GM18907 (cell line): ENCODE measurements at regions not wholly inside any gene's neighbourhood (a gene's known extent, or its start where the extent isn't known, plus 50 kb on each side); places are given as distances from the start of the nearest gene placed in this dataset.

Experiments
- ATAC-seq: cut with Tn5 transposase; IDR thresholded peaks from one replicate; pipeline ENCODE4 v1.9.1; 2021; ENCODE audit warnings: mild to moderate bottlenecking, moderate library complexity; ENCODE audit not compliant: unreplicated experiment

- no peak for ATAC-seq
Observed at GRCh38 chr1:208628022-208628914, 384.1 kb upstream of the PLXNA2 start.

- ATAC-seq = no peak
Observed at GRCh38 chr1:208631092-208631491, 386.9 kb upstream of the PLXNA2 start.

GRCh38 chr1:208631506-208631905 is 387.3 kb upstream of the PLXNA2 start:
- no peak for ATAC-seq

DNA sequence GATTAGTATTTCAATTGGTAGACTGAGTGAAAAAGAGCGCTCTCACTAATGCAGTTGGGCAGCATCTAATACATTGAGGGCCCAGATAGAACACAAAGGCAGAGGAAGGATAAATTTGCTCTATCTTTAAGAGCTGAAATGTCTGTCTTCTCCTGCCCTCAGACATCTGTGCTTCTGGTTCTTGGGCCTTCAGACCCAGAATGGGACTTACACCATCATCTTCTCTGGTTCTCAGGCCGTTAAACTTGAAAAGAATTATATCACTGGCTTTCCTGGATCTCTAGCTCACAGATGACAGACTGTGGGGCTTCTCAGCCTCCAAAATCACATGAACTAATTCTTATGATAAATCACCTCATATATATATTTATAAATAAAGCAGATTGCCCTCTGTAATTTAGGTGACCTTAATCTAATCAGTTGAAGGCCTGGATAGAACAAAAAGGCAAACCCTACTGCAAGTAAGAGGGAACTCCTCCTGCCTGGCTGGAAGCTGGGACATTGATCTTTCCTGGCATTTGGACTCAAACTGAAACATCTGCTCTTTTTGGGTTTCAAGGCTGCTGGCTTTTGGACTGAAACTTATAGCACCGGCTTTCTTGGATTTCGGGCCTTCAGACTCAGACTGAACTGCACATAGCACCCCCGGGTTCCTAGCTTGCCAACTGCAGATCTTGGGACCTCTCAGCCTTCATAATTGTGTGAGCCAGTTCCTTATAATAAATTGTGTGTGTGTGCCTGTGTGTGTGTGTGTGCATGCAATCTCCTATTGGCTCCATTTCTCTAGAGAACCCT is 390.4 kb upstream of the PLXNA2 start:
- no peak for ATAC-seq

DNA sequence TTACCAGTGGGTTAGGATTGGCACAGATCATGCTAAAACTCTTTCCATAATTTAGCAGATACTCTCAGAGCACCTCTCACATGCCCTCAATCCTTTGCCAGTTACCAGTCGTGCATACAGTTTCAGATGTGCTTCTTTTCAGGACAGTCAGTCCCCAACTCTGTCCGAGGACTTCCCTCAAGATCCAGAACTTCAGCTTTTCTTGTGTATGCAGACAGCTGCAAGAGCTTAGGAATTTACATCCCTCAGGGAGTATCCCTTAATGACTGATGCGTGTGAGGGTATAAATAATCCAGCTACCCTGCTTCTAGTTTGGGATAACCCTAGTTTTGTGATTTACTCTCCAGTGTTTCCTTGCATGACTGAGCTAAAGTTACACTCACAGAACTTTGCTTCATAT is 393.0 kb upstream of the PLXNA2 start:
- no peak for ATAC-seq

- no peak for ATAC-seq
Observed at GRCh38 chr1:208639382-208639781, 395.2 kb upstream of the PLXNA2 start.

GRCh38 chr1:208640295-208640694 is 396.1 kb upstream of the PLXNA2 start:
- ATAC-seq = no peak

DNA sequence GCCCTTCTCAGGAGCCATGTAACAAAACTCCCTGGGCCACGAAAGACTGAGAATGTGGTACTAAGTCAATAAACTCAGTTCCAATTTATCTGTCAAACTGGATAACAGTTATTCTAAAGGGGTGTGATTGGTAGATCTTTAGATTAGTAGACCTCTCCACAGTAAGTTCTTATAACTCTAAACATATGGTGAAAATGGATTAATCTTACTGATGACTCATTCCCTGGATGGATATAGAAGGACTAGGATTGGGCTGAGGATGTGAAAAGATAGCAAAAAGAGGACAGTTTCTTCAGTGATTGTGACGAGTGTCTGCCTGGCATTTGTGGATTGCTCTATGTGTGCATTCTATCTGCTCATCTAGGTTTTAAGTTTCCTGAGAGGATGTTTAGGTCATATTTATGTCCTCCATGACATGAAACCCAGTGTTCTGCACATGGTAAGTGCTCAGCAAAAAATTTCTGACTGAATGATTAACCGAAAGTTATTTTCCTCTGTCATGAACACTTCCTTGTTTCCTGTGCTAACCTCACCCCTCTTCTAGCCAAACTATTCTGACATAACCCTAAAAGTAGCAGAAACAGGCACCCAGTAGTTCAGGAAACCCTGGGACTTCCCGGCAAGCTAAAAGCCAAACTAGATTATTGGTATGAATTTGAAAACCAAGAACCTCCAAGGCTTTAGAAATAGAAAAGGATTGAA is 397.5 kb upstream of the PLXNA2 start:
- peak; percentile 72 for ATAC-seq

DNA sequence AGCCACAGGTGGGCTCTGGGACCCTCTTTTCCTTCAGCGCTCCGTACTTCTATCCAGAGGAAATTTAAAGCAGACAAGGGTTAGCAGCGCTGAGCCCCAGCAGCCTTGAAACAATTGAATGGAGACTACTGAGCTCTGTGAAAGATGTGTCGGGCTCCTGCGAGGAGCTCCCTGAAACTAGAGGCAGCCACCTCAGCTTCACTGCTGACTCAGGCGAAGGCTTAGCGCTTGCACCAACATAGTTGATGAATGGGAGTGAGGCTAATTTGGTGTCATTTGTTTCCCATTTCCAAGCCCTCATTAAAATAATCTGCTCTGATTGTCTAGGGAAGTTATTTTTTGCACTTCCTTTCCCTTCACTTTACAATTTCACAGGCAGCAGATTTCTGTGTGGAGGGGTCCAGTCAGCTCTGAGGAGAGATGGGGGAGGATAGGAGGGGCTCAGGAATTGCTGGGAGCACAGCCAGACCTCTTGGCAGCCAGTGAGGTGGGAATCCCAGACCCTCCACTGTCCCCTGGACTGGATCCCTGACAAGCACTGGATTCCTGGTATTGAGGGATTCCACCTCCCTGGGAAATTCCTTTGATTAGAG is 398.9 kb upstream of the PLXNA2 start:
- ATAC-seq = no peak

- no peak for ATAC-seq
Observed at GRCh38 chr1:208644401-208645160, 400.4 kb upstream of the PLXNA2 start.

DNA sequence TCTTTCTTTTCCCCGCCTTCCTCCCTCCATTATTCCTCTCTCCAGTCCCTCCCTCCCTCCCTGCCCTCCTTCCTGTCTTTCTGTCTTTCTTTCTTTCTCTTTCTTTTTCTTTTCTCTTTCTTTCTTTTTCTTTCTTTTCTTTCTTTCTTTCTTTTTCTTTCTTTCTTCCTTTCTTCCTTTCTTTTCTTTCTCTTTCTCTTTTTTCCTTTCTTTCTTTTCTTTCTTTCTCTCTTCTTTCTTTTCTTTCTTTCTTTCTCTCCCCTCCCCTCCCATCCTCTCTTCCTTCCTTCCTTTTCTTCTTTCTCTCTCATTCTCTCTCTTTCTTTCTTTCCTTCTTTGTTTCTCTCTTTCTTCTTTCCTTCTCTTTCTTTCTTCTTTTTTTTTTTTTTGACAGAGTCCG is 402.2 kb upstream of the PLXNA2 start:
- ATAC-seq = no peak

DNA sequence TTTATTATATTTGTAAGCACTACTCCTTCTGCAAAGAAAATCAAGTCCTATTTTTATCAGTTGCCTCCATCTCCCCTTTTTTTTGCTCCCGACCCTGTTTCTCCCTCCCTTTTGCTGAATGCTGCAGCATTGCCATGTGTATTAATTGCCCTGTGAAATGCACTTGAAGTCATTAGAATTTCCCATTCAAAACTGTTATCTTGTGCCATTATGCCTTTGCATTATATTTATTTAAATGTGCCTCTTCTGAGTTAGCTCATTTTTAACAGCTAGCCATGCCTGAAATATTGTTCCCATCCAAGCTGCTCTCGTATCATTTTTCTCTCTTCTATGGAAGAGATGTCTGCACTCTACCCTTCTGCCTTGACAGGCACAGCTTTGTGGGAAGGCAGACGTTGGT is 404.0 kb upstream of the PLXNA2 start:
- ATAC-seq = no peak

- ATAC-seq = peak; percentile 93
Observed at GRCh38 chr1:208652296-208653160, 408.3 kb upstream of the PLXNA2 start.

DNA sequence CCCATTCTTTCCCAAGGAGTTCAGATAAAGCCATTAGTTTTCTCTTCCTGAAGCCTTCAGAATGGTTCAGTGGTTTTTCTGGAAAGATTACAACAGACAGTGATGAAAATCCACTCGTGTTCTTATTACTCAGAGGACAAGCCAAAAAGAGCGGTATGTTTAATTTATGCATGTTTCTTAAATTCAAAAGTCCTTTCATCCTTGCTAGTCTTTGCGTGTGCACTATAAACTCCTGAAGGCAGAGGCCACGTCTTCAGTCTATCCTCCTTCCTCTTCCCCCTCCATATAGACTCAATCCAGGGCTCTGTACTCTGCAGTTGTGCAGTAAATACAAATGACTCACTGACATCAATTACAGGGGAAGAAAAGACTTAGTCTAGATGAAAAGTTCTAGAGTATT is 409.2 kb upstream of the PLXNA2 start:
- no peak for ATAC-seq

- ATAC-seq = no peak
Observed at GRCh38 chr1:208654241-208654640, 410.1 kb upstream of the PLXNA2 start.

- ATAC-seq = no peak
Observed at GRCh38 chr1:208665936-208666335, 421.8 kb upstream of the PLXNA2 start.

- no peak for ATAC-seq
Observed at GRCh38 chr1:208668991-208669390, 424.8 kb upstream of the PLXNA2 start.

DNA sequence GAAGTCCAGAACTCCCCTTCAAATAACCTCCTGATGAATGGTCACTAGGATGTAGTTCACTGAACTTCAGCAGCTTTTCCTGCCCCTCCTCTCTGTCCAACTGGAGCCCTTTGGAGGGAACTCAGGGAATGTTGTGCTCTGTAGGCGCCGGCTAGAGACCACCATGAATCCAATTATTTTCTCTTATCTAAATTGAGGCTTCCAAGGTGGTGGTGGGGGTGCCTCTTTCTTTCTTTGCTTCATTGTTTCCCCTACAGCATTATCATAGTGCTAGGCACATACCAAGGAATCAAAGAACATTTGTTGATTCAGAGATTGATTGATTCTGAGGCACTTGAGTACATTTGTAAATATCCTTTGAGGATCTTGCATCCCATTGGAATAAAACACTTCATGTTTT is 426.6 kb upstream of the PLXNA2 start:
- no peak for ATAC-seq

DNA sequence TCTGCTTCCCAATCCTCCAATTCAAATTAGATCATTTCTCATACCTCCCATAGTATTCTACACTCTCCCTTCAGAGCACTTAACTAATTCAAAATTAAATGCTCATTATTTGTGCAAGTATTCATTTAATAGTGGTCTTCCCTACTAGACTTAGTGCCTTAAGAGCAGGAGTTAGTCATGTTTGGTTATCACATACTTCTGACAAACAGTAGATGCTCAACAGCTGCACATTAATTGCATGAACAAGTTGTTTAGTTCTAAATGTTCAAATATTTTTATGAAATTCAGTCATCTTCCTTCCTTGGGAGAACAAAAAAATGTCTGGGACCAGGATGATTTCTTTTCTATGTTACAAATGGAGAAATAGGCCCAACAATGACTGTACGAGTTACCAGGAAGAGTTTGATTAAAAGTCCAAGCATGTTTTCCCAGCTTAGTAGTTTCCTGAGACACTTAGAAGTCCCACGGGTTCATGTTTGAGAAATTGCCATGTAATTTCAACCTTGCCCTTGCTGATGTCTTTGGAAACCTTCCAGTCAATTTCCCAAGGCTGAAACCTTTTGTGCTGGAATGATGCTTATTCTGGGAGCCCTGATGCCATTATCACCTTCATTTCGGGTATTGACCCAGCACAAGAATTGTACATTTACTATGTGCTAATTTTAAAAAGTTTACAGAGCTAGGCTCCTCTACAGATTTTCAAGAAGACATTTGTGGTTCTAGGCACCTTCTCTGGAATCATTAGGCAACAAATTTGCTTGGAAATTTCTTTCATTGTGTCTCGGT is 437.9 kb upstream of the PLXNA2 start:
- ATAC-seq = no peak
